ENCODE measurements at regions not wholly inside any gene's neighbourhood (a gene's known extent, or its start where the extent isn't known, plus 50 kb on each side); places are given as distances from the start of the nearest gene placed in this dataset.

DNA sequence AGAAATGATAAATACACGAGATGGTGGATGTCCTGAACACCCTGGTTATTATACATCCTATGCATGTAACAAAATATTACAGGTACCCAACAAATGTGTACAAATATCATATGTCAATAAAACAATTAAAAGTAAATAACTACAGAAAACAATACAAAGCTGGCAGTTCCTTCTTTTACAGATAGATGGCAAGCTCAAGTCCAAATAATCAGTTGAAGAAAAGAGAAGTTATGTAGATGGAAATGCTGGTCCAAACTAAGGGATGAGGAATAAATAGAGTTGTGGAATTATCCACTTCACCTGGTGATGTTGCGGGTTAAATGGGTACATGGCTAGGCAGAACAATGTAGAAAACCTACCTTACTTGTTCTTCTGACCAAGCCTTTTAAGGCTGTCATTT lies 79.4 kb downstream of the PALM2AKAP2 start:
- no peak overlapping the region for H3K27ac ChIP-seq
- no peaks in the 10 kb centered on the region for H3K27me3 ChIP-seq
- no peak overlapping the region for H3K4me3 ChIP-seq
- no peaks in the 10 kb centered on the region for H3K36me3 ChIP-seq
- TF ChIP-seq POLR2AphosphoS5 (IDR thresholded peaks at IDR 0.05) = no peak
- TF ChIP-seq, protein P1, sequence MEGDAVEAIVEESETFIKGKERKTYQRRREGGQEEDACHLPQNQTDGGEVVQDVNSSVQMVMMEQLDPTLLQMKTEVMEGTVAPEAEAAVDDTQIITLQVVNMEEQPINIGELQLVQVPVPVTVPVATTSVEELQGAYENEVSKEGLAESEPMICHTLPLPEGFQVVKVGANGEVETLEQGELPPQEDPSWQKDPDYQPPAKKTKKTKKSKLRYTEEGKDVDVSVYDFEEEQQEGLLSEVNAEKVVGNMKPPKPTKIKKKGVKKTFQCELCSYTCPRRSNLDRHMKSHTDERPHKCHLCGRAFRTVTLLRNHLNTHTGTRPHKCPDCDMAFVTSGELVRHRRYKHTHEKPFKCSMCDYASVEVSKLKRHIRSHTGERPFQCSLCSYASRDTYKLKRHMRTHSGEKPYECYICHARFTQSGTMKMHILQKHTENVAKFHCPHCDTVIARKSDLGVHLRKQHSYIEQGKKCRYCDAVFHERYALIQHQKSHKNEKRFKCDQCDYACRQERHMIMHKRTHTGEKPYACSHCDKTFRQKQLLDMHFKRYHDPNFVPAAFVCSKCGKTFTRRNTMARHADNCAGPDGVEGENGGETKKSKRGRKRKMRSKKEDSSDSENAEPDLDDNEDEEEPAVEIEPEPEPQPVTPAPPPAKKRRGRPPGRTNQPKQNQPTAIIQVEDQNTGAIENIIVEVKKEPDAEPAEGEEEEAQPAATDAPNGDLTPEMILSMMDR (IDR thresholded peaks at IDR 0.05) = no peak
- no peak for ATAC-seq
- H3K4me1 ChIP-seq = peaks cover 0 to 8% (median 0%) of the 10 kb centered on the region in 3 donors
- H3K9me3 ChIP-seq = no peaks in the 10 kb centered on the region
- 56 to 88% methylated on average over 2 of the region's 2 CpGs for WGBS, 2 donors (ENCODE audit: low coverage in 1 of 2)

- peak overlapping the region in 2 of 4 donors; percentile 45 to 58 for H3K27ac ChIP-seq
- H3K27me3 ChIP-seq = no peaks in the 10 kb centered on the region
- 68% methylated on average over 2 of the region's 2 CpGs; no CpG with 5 or more reads in 1 of the 2 donors for WGBS, 2 donors (ENCODE audit: low coverage in 1 of 2)
- ATAC-seq = no peak
- no peaks in the 10 kb centered on the region for H3K36me3 ChIP-seq
- no peaks in the 10 kb centered on the region for H3K9me3 ChIP-seq
- TF ChIP-seq, protein P1 (IDR thresholded peaks at IDR 0.05) = no peak
- no peak for TF ChIP-seq POLR2A (IDR thresholded peaks at IDR 0.05)
- no peak for TF ChIP-seq EP300 (IDR thresholded peaks at IDR 0.05)
- TF ChIP-seq POLR2AphosphoS5 (IDR thresholded peaks at IDR 0.05) = no peak
- no peak overlapping the region for H3K4me3 ChIP-seq
- H3K4me1 ChIP-seq = peaks cover 0 to 8% (median 0%) of the 10 kb centered on the region in 3 donors
Measured at GRCh38 chr9:109860521-109860920, 80.5 kb downstream of the PALM2AKAP2 start.

GRCh38 chr9:109861499-109861898 lies 81.5 kb downstream of the PALM2AKAP2 start:
- Histone ChIP-seq H3K27me3 (no peaks in the 10 kb centered on the region), H3K27ac (peak overlapping the region in 2 of 4 donors; percentile 14 to 45), H3K36me3 (no peaks in the 10 kb centered on the region), H3K4me1 (peaks cover 0 to 8% (median 0%) of the 10 kb centered on the region in 3 donors), H3K9me3 (no peaks in the 10 kb centered on the region), H3K4me3 (no peak overlapping the region)
- ATAC-seq = no peak
- TF ChIP-seq POLR2AphosphoS5 (IDR thresholded peaks at IDR 0.05) (no peak), POLR2A (IDR thresholded peaks at IDR 0.05) (no peak), EP300 (IDR thresholded peaks at IDR 0.05) (no peak)
- TF ChIP-seq, protein P1 (IDR thresholded peaks at IDR 0.05) = no peak
- 55 to 59% methylated on average over 4 of the region's 4 CpGs for WGBS, 2 donors (ENCODE audit: low coverage in 1 of 2)

DNA sequence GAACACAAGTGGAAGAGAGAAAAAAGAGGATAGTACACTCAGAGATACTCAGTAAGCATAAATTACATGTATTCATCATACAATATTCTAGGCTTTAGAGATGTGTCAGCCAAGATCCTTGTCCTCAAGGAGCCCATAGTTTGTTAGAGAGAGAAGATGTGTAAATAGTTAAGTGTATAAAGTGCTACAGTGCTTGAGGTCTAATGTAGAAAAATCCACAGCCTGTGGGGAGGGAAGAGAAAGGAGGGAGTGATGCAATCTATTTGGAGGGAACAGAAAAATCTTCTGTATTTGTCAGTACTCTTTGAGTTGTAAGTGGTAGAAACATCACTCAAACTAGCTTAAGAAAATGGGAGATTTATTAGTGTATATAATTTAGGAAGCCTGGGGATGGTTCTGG lies 81.9 kb downstream of the PALM2AKAP2 start:
- TF ChIP-seq EP300 (IDR thresholded peaks at IDR 0.05) (no peak), POLR2AphosphoS5 (IDR thresholded peaks at IDR 0.05) (no peak), POLR2A (IDR thresholded peaks at IDR 0.05) (no peak)
- TF ChIP-seq, protein P1 (IDR thresholded peaks at IDR 0.05) = no peak
- no peak for ATAC-seq
- peaks cover 0 to 8% (median 0%) of the 10 kb centered on the region in 3 donors for H3K4me1 ChIP-seq
- H3K27ac ChIP-seq = peak overlapping the region in 2 of 4 donors; percentile 14 to 21
- no peak overlapping the region for H3K4me3 ChIP-seq
- no peaks in the 10 kb centered on the region for H3K9me3 ChIP-seq
- H3K27me3 ChIP-seq = no peaks in the 10 kb centered on the region
- no peaks in the 10 kb centered on the region for H3K36me3 ChIP-seq

- H3K27ac ChIP-seq = peak overlapping the region in 1 of 4 donors; percentile 21
- peaks cover 0 to 6% (median 0%) of the 10 kb centered on the region in 3 donors for H3K4me1 ChIP-seq
- ATAC-seq = no peak
- H3K27me3 ChIP-seq = no peaks in the 10 kb centered on the region
- no peaks in the 10 kb centered on the region for H3K9me3 ChIP-seq
- no peaks in the 10 kb centered on the region for H3K36me3 ChIP-seq
- 67 to 85% methylated on average over 1 to 2 of the region's 3 CpGs for WGBS, 2 donors (ENCODE audit: low coverage in 1 of 2)
- TF ChIP-seq POLR2AphosphoS5 (IDR thresholded peaks at IDR 0.05) = no peak
- TF ChIP-seq, protein P1 (IDR thresholded peaks at IDR 0.05) = no peak
- TF ChIP-seq EP300 (IDR thresholded peaks at IDR 0.05) = no peak
- TF ChIP-seq POLR2A (IDR thresholded peaks at IDR 0.05) = no peak
- H3K4me3 ChIP-seq = no peak overlapping the region
Measured at GRCh38 chr9:109862452-109862851, 82.5 kb downstream of the PALM2AKAP2 start.
